GM23338 (cell line): ENCODE measurements at regions not wholly inside any gene's neighbourhood (a gene's known extent, or its start where the extent isn't known, plus 50 kb on each side); places are given as distances from the start of the nearest gene placed in this dataset.

Experiments
- ATAC-seq: fragments of 200-7000 bp; cut with Tn5 transposase; 3 replicates; pipeline ENCODE4 v1.9.1; 2020
- DNase-seq: peaks from one replicate; pipeline ENCODE4 v3.0.0-alpha.2; 2015; ENCODE audit warnings: low spot score
- H2AFZ ChIP-seq: fragments of 200-600 bp; sonication (generic); 2 replicates; pipeline ENCODE4 v1.8.0; 2016; ENCODE audit warnings: antibody characterized with exemption, mild to moderate bottlenecking, moderate library complexity
- H3F3A ChIP-seq: fragments of 200-600 bp; sonication (generic); replicated peaks from 2 replicates; pipeline ENCODE4 v1.8.0; 2017; ENCODE audit warnings: antibody characterized with exemption, mixed run types, low read depth
- H3K27ac ChIP-seq: fragments of 200-600 bp; sonication (generic); 2 replicates; pipeline ENCODE4 v1.6.1; 2016; ENCODE audit warnings: low read depth
- H3K27me3 ChIP-seq: fragments of 200-600 bp; sonication (generic); 2 replicates; pipeline ENCODE4 v1.8.0; 2016; ENCODE audit warnings: mild to moderate bottlenecking, mixed run types, moderate library complexity; ENCODE audit not compliant: insufficient read depth
- H3K36me3 ChIP-seq: fragments of 200-600 bp; sonication (generic); 2 replicates; pipeline ENCODE4 v1.8.0; 2016; ENCODE audit warnings: mild to moderate bottlenecking; ENCODE audit not compliant: insufficient read depth
- H3K4me1 ChIP-seq: fragments of 200-600 bp; sonication (generic); 2 replicates; pipeline ENCODE4 v1.8.0; 2016; ENCODE audit warnings: mild to moderate bottlenecking, moderate library complexity; ENCODE audit not compliant: insufficient read depth
- H3K4me2 ChIP-seq: fragments of 200-600 bp; sonication (generic); 2 replicates; pipeline ENCODE4 v1.7.1; 2017; ENCODE audit warnings: mixed run types
- H3K4me3 ChIP-seq: fragments of 200-600 bp; sonication (generic); 2 replicates; pipeline ENCODE4 v1.6.1; 2016; ENCODE audit warnings: mixed run types
- H3K79me2 ChIP-seq: fragments of 200-600 bp; sonication (generic); replicated peaks from 2 replicates; pipeline ENCODE4 v1.8.0; 2017; ENCODE audit warnings: mild to moderate bottlenecking; ENCODE audit not compliant: insufficient read depth
- H3K9me2 ChIP-seq: fragments of 200-600 bp; sonication (generic); 2 replicates; pipeline ENCODE4 v1.8.0; 2017; ENCODE audit not compliant: insufficient read depth
- H4K20me1 ChIP-seq: fragments of 200-600 bp; sonication (generic); replicated peaks from 2 replicates; pipeline ENCODE4 v1.8.0; 2017; ENCODE audit warnings: mild to moderate bottlenecking; ENCODE audit not compliant: insufficient read depth
- H3K27ac Mint-ChIP-seq: 2 replicates; pipeline ENCODE4 v1.8.0; 2020; ENCODE audit warnings: inconsistent platforms, mild to moderate bottlenecking, moderate library complexity, mixed read lengths
- H3K27me3 Mint-ChIP-seq: 3 replicates; pipeline ENCODE4 v1.8.0; 2022; ENCODE audit warnings: low read depth, mild to moderate bottlenecking, moderate library complexity, mixed read lengths, inconsistent platforms; ENCODE audit not compliant: insufficient read depth, poor library complexity
- H3K36me3 Mint-ChIP-seq: 3 replicates; pipeline ENCODE4 v1.8.0; 2021; ENCODE audit warnings: low read depth, mild to moderate bottlenecking, inconsistent platforms, moderate library complexity, mixed read lengths
- H3K4me1 Mint-ChIP-seq: 3 replicates; pipeline ENCODE4 v1.8.0; 2020; ENCODE audit warnings: mild to moderate bottlenecking, inconsistent platforms, mixed read lengths
- H3K4me3 Mint-ChIP-seq: 3 replicates; pipeline ENCODE4 v1.8.0; 2021; ENCODE audit warnings: moderate library complexity, mild to moderate bottlenecking, inconsistent platforms, mixed read lengths
- H3K9me3 Mint-ChIP-seq: 3 replicates; pipeline ENCODE4 v1.8.0; 2020; ENCODE audit warnings: moderate library complexity, mild to moderate bottlenecking, inconsistent platforms, mixed read lengths
- EZH2 ChIP-seq: fragments of 200-600 bp; sonication (generic); IDR thresholded peaks from one replicate; pipeline ENCODE4 v1.8.0; 2017; ENCODE audit warnings: antibody characterized with exemption, mild to moderate bottlenecking, low read depth; ENCODE audit not compliant: unreplicated experiment
- EZH2phosphoT487 ChIP-seq: fragments of 200-600 bp; sonication (generic); IDR thresholded peaks from one replicate; pipeline ENCODE4 v1.8.1; 2018; ENCODE audit warnings: antibody characterized with exemption; ENCODE audit not compliant: unreplicated experiment
- NANOG ChIP-seq: IDR thresholded peaks from 2 replicates; pipeline ENCODE4 v1.6.1; 2016; ENCODE audit warnings: antibody characterized with exemption, borderline replicate concordance
- STAT1 ChIP-seq: IDR thresholded peaks from one replicate; pipeline ENCODE4 v1.6.1; 2016; ENCODE audit warnings: antibody characterized with exemption; ENCODE audit not compliant: unreplicated experiment
- ZNF114 ChIP-seq: fragments of 250-450 bp; sonication (Bioruptor Pico); IDR thresholded peaks from 2 replicates; pipeline ENCODE4 v1.5.0; 2020; ENCODE audit warnings: mild to moderate bottlenecking, moderate library complexity
- ZNF462 ChIP-seq: fragments of 250-450 bp; sonication (Bioruptor Pico); IDR thresholded peaks from 2 replicates; pipeline ENCODE4 v1.5.0; 2020; ENCODE audit warnings: mild to moderate bottlenecking, moderate library complexity
- TF ChIP-seq, protein P1 (sequence below), 2 experiments: fragments of 200-600 bp in 1 of 2; sonication (generic) in 1 of 2; conservative IDR thresholded peaks; 2 replicates each; pipeline versions ENCODE4 v1.5.1 to v1.6.1; 2016 to 2017; ENCODE audit warnings: antibody characterized with exemption in 2 of 2, low read depth in 2 of 2, mild to moderate bottlenecking in 2 of 2, moderate library complexity in 1 of 2
- TF ChIP-seq, protein P2 (sequence below): IDR thresholded peaks from one replicate; pipeline ENCODE4 v1.6.1; 2018; ENCODE audit warnings: antibody characterized with exemption; ENCODE audit not compliant: unreplicated experiment
- TF ChIP-seq, protein P3 (sequence below): IDR thresholded peaks from 2 replicates; pipeline ENCODE4 v1.6.1; 2016; ENCODE audit warnings: antibody characterized with exemption

- Histone ChIP-seq H3K79me2 (no peaks in the 10 kb centered on the region), H3K4me2 (no peak overlapping the region), H3K9me2 (no peaks in the 10 kb centered on the region; the same call in 1 of the 2 replicates), H3K36me3 (no peaks in the 10 kb centered on the region), H3F3A (no peaks in the 10 kb centered on the region), H2AFZ (no peak overlapping the region), H3K27me3 (no peaks in the 10 kb centered on the region), H3K4me3 (no peak overlapping the region), H3K4me1 (peaks cover 8% of the 10 kb centered on the region; the same call in 1 of the 2 replicates), H4K20me1 (no peaks in the 10 kb centered on the region), H3K27ac (no peak overlapping the region)
- Mint-ChIP-seq H3K27me3 (no peaks in the 10 kb centered on the region), H3K4me1 (peaks cover 4% of the 10 kb centered on the region; the same call in 2 of the 3 replicates), H3K4me3 (no peak overlapping the region), H3K27ac (no peak overlapping the region), H3K9me3 (0 out of 3 replicates have a peak, but pooled peaks cover 1% of the 10 kb centered on the region), H3K36me3 (no peaks in the 10 kb centered on the region)
- DNase-seq (no peak), ATAC-seq (no peak)
- TF ChIP-seq NANOG: no peak
- no peak for TF ChIP-seq EZH2
Measured at GRCh38 chr18:43904209-43904837, 627.0 kb upstream of the SYT4 start.

DNA sequence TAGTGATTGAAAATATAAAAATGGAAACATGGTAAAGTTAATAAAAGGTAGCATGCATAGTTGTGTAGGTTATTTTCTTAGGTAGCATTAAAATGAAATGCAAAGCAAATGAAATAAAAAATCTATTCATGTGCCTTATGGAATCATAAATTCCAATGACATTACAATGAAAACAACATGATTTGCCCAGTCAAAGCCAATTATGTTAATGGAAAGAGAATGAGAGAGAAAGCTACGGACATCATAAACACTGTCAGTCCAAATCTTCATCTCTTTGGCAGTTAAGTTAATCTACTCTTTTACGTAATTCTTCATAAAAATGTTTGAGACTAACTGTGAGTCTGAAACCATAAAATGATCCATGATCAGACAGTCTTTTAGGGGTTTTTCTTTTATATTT lies 636.7 kb upstream of the SYT4 start:
- no peak overlapping the region for H3K27ac ChIP-seq
- no peak for ATAC-seq
- peaks cover 25% of the 10 kb centered on the region for H3K4me1 ChIP-seq
- Mint-ChIP-seq H3K27me3 (no peaks in the 10 kb centered on the region), H3K27ac (no peak overlapping the region), H3K4me3 (no peak overlapping the region), H3K36me3 (no peaks in the 10 kb centered on the region; the same call in 2 of the 3 replicates), H3K4me1 (peaks cover 16% of the 10 kb centered on the region), H3K9me3 (0 out of 3 replicates have a peak, but pooled peaks cover 2% of the 10 kb centered on the region)
- H4K20me1 ChIP-seq: no peaks in the 10 kb centered on the region
- no peak for DNase-seq
- H3K27me3 ChIP-seq: no peaks in the 10 kb centered on the region
- H3K4me3 ChIP-seq: no peak overlapping the region
- H3F3A ChIP-seq: no peaks in the 10 kb centered on the region
- H2AFZ ChIP-seq: no peak overlapping the region
- H3K79me2 ChIP-seq: no peaks in the 10 kb centered on the region
- H3K36me3 ChIP-seq: no peaks in the 10 kb centered on the region
- no peaks in the 10 kb centered on the region for H3K9me2 ChIP-seq
- no peak overlapping the region for H3K4me2 ChIP-seq
- no peak for TF ChIP-seq EZH2phosphoT487
- TF ChIP-seq, protein P1, sequence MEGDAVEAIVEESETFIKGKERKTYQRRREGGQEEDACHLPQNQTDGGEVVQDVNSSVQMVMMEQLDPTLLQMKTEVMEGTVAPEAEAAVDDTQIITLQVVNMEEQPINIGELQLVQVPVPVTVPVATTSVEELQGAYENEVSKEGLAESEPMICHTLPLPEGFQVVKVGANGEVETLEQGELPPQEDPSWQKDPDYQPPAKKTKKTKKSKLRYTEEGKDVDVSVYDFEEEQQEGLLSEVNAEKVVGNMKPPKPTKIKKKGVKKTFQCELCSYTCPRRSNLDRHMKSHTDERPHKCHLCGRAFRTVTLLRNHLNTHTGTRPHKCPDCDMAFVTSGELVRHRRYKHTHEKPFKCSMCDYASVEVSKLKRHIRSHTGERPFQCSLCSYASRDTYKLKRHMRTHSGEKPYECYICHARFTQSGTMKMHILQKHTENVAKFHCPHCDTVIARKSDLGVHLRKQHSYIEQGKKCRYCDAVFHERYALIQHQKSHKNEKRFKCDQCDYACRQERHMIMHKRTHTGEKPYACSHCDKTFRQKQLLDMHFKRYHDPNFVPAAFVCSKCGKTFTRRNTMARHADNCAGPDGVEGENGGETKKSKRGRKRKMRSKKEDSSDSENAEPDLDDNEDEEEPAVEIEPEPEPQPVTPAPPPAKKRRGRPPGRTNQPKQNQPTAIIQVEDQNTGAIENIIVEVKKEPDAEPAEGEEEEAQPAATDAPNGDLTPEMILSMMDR (conservative IDR thresholded peaks at IDR 0.05; ENCODE audit: low read depth in 2 of 2): no peak
- TF ChIP-seq, protein P2, sequence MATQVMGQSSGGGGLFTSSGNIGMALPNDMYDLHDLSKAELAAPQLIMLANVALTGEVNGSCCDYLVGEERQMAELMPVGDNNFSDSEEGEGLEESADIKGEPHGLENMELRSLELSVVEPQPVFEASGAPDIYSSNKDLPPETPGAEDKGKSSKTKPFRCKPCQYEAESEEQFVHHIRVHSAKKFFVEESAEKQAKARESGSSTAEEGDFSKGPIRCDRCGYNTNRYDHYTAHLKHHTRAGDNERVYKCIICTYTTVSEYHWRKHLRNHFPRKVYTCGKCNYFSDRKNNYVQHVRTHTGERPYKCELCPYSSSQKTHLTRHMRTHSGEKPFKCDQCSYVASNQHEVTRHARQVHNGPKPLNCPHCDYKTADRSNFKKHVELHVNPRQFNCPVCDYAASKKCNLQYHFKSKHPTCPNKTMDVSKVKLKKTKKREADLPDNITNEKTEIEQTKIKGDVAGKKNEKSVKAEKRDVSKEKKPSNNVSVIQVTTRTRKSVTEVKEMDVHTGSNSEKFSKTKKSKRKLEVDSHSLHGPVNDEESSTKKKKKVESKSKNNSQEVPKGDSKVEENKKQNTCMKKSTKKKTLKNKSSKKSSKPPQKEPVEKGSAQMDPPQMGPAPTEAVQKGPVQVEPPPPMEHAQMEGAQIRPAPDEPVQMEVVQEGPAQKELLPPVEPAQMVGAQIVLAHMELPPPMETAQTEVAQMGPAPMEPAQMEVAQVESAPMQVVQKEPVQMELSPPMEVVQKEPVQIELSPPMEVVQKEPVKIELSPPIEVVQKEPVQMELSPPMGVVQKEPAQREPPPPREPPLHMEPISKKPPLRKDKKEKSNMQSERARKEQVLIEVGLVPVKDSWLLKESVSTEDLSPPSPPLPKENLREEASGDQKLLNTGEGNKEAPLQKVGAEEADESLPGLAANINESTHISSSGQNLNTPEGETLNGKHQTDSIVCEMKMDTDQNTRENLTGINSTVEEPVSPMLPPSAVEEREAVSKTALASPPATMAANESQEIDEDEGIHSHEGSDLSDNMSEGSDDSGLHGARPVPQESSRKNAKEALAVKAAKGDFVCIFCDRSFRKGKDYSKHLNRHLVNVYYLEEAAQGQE: no peak
- TF ChIP-seq ZNF114 (CRISPR knock-in tag): no peak
- TF ChIP-seq, protein P3, sequence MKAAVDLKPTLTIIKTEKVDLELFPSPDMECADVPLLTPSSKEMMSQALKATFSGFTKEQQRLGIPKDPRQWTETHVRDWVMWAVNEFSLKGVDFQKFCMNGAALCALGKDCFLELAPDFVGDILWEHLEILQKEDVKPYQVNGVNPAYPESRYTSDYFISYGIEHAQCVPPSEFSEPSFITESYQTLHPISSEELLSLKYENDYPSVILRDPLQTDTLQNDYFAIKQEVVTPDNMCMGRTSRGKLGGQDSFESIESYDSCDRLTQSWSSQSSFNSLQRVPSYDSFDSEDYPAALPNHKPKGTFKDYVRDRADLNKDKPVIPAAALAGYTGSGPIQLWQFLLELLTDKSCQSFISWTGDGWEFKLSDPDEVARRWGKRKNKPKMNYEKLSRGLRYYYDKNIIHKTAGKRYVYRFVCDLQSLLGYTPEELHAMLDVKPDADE: no peak
- no peak for TF ChIP-seq STAT1
- TF ChIP-seq ZNF462 (CRISPR knock-in tag): no peak
